HL-60 (cell line): ENCODE measurements at regions not wholly inside any gene's neighbourhood (a gene's known extent, or its start where the extent isn't known, plus 50 kb on each side); places are given as distances from the start of the nearest gene placed in this dataset.

Source experiments
- DNase-seq, 2 experiments: peaks; one replicate each; pipeline ENCODE4 v3.0.0-alpha.2; 2010 to 2020; ENCODE audit warnings: low read depth in 1 of 2, low spot score in 1 of 2
- H3K27ac ChIP-seq: fragments of 250-450 bp; sonication (Bioruptor Pico); replicated peaks from 2 replicates; pipeline ENCODE4 v1.5.1; 2020; ENCODE audit warnings: mild to moderate bottlenecking, moderate library complexity
- H3K27me3 ChIP-seq: fragments of 250-450 bp; sonication (Bioruptor Pico); 2 replicates; pipeline ENCODE4 v1.5.1; 2021; ENCODE audit warnings: mild to moderate bottlenecking, moderate library complexity; ENCODE audit not compliant: insufficient read depth, poor library complexity, severe bottlenecking
- H3K4me3 ChIP-seq: replicated peaks from 2 replicates; pipeline ENCODE4 v1.5.1; 2011; ENCODE audit warnings: mild to moderate bottlenecking, control low read depth, low read length; ENCODE audit not compliant: insufficient read depth
- CTCF ChIP-seq: IDR thresholded peaks from one replicate; pipeline ENCODE4 v1.5.1; 2011; ENCODE audit warnings: low read length, control low read depth, inconsistent platforms; ENCODE audit not compliant: insufficient read depth
- GABPA ChIP-seq: IDR thresholded peaks from 2 replicates; pipeline ENCODE4 v1.6.1; 2012; ENCODE audit warnings: low read depth
- POLR2AphosphoS5 ChIP-seq: IDR thresholded peaks from 2 replicates; pipeline ENCODE4 v1.6.1; 2012; ENCODE audit warnings: low read depth
- REST ChIP-seq: IDR thresholded peaks from 2 replicates; pipeline ENCODE4 v1.6.1; 2012; ENCODE audit warnings: low read depth; ENCODE audit not compliant: insufficient replicate concordance
- SPI1 ChIP-seq: IDR thresholded peaks from 2 replicates; pipeline ENCODE4 v1.6.1; 2012; ENCODE audit warnings: low read depth, mild to moderate bottlenecking, borderline replicate concordance

- DNase-seq: no peak
- no peak overlapping the region for H3K27ac ChIP-seq
- H3K4me3 ChIP-seq: no peak overlapping the region
- H3K27me3 ChIP-seq: peaks cover 7% of the 10 kb centered on the region
- no peak for TF ChIP-seq SPI1
Measured at GRCh38 chr21:41064334-41064791, 103.6 kb upstream of the BACE2 start.

GRCh38 chr21:41064951-41065350 is 103.0 kb upstream of the BACE2 start:
- no peak for DNase-seq
- Histone ChIP-seq H3K4me3 (no peak overlapping the region), H3K27me3 (peaks cover 7% of the 10 kb centered on the region), H3K27ac (no peak overlapping the region)
- TF ChIP-seq GABPA: no peak
- no peak for TF ChIP-seq REST
- no peak for TF ChIP-seq POLR2AphosphoS5
- no peak for TF ChIP-seq CTCF
- TF ChIP-seq SPI1: no peak

DNA sequence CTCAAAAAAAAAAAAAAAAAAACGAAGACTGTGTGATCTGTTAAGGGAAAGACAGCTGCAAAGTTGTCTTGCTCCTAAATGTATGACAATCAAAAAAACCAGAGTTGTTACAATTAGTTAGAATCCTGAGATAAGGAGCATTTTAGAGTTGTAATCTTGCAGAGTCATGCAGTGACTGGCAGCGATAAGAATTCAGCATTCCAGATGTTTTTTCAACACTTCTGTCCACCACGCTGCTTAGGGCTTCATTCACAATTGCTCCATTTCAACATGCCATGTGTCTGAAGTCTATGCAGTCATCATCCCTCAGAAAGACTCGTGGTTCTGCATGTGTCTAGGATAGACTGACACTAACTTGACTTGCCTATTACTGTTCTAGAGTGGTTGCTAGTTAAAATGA is 102.4 kb upstream of the BACE2 start:
- Histone ChIP-seq H3K4me3 (no peak overlapping the region), H3K27ac (no peak overlapping the region), H3K27me3 (peaks cover 7% of the 10 kb centered on the region)
- DNase-seq: no peak
- TF ChIP-seq GABPA: no peak
- no peak for TF ChIP-seq REST
- TF ChIP-seq POLR2AphosphoS5: no peak
- no peak for TF ChIP-seq SPI1
- TF ChIP-seq CTCF: no peak

- Histone ChIP-seq H3K4me3 (no peak overlapping the region), H3K27me3 (peaks cover 7% of the 10 kb centered on the region), H3K27ac (no peak overlapping the region)
- TF ChIP-seq CTCF: no peak
- TF ChIP-seq REST: no peak
- no peak for TF ChIP-seq POLR2AphosphoS5
- no peak for TF ChIP-seq SPI1
- TF ChIP-seq GABPA: no peak
- DNase-seq: no peak
Measured at GRCh38 chr21:41066086-41066938, 101.6 kb upstream of the BACE2 start.
